PC-9 (cell line): ENCODE measurements at regions not wholly inside any gene's neighbourhood (a gene's known extent, or its start where the extent isn't known, plus 50 kb on each side); places are given as distances from the start of the nearest gene placed in this dataset.

Source experiments
- BruUV-seq: library from RNA; stranded (reverse); fragments of 400-500 nt; replicated peaks from 2 replicates; lab custom pipeline; 2021; lab: Mats Ljungman, UMichigan
- CTCF ChIA-PET: fragments of 300-600 bp; sonication (Branson Sonifier 250); formaldehyde crosslinking; loops from one replicate; lab custom pipeline; 2022; ENCODE audit warnings: antibody characterized with exemption; lab: Charles Lee
- POLR2A ChIA-PET: fragments of 300-600 bp; sonication (Branson Sonifier 250); formaldehyde crosslinking; loops from one replicate; lab custom pipeline; 2022; ENCODE audit warnings: antibody characterized with exemption; ENCODE audit not compliant: unreplicated experiment; lab: Charles Lee
- DNase-seq, 2 experiments: peaks; one replicate each; pipeline versions ENCODE4 v3.0.0 to v3.0.0-alpha.2; 2015 to 2022; ENCODE audit warnings: mixed read lengths in 1 of 2
- H2AFZ ChIP-seq: fragments of 200-600 bp; sonication (generic); 2 replicates; pipeline ENCODE4 v1.8.1; 2017; ENCODE audit warnings: antibody characterized with exemption
- H3F3A ChIP-seq: fragments of 200-600 bp; sonication (generic); 2 replicates; pipeline ENCODE4 v1.8.1; 2017; ENCODE audit warnings: antibody characterized with exemption, mild to moderate bottlenecking, low read depth; ENCODE audit not compliant: insufficient read depth
- H3K27ac ChIP-seq: fragments of 200-600 bp; sonication (generic); 2 replicates; pipeline ENCODE4 v1.6.1; 2016; ENCODE audit warnings: mixed run types
- H3K27me3 ChIP-seq: fragments of 200-600 bp; sonication (generic); 2 replicates; pipeline ENCODE4 v1.6.1; 2016; ENCODE audit warnings: low read depth, mixed run types; ENCODE audit not compliant: insufficient read depth
- H3K36me3 ChIP-seq: fragments of 200-600 bp; sonication (generic); 2 replicates; pipeline ENCODE4 v1.6.1; 2016; ENCODE audit warnings: low read depth, mixed run types
- H3K4me1 ChIP-seq: fragments of 200-600 bp; sonication (generic); replicated peaks from 2 replicates; pipeline ENCODE4 v1.6.1; 2016; ENCODE audit warnings: mixed run types; ENCODE audit not compliant: insufficient read depth
- H3K4me2 ChIP-seq: fragments of 200-600 bp; sonication (generic); 2 replicates; pipeline ENCODE4 v1.6.1; 2017; ENCODE audit warnings: mixed run types
- H3K4me3 ChIP-seq: fragments of 200-600 bp; sonication (generic); 2 replicates; pipeline ENCODE4 v1.6.1; 2016; ENCODE audit warnings: mixed run types
- H3K79me2 ChIP-seq: fragments of 200-600 bp; sonication (generic); 2 replicates; pipeline ENCODE4 v1.6.1; 2017; ENCODE audit warnings: low read depth, mixed run types
- H3K9me2 ChIP-seq: fragments of 200-600 bp; sonication (generic); 2 replicates; pipeline ENCODE4 v1.8.1; 2017; ENCODE audit warnings: mild to moderate bottlenecking; ENCODE audit not compliant: insufficient read depth
- H3K9me3 ChIP-seq: fragments of 200-600 bp; sonication (generic); 2 replicates; pipeline ENCODE4 v1.8.1; 2016; ENCODE audit warnings: low read depth; ENCODE audit not compliant: insufficient read depth
- H4K20me1 ChIP-seq: fragments of 200-600 bp; sonication (generic); 2 replicates; pipeline ENCODE4 v1.8.1; 2017; ENCODE audit not compliant: insufficient read depth
- EZH2 ChIP-seq: fragments of 200-600 bp; sonication (generic); IDR thresholded peaks from 2 replicates; pipeline ENCODE4 v1.8.0; 2017; ENCODE audit warnings: antibody characterized with exemption, low read depth
- intact Hi-C: fragments of 100-400 bp; cut with micrococcal nuclease; formaldehyde crosslinking; loops from one replicate; pipeline ENCODE4 v1.10.0; 2022; ENCODE audit not compliant: unreplicated experiment
- TF ChIP-seq, protein P1 (sequence below): fragments of 200-600 bp; sonication (generic); conservative IDR thresholded peaks from 2 replicates; pipeline ENCODE4 v1.6.1; 2017; ENCODE audit warnings: mixed run types, antibody characterized with exemption, mild to moderate bottlenecking, moderate library complexity

DNA sequence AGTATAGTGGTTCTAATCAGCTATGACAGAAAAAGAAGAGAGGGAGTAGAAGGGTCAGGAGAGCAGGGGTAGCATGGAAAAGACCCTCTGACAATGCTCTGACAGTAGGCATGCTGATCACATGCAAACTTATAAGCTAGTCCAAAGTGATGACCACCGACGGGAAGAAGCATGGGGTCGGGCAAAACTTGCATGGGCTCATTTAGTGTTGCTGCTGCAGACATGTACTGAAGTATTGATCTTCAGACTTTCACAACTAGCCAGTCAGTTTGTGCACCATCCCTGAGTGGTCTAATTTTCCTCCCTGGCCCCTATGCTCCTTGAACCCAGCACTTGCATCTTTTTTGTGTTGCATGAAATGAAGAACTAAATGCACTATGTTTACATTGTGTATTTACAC is 225.4 kb downstream of the SYK start:
- no peak overlapping the region for H3K4me3 ChIP-seq
- H3F3A ChIP-seq = no peaks in the 10 kb centered on the region
- no peak overlapping the region for H3K4me2 ChIP-seq
- H3K4me1 ChIP-seq = no peaks in the 10 kb centered on the region
- H3K36me3 ChIP-seq = no peaks in the 10 kb centered on the region
- no peak overlapping the region for H3K27ac ChIP-seq
- ChIA-PET POLR2A (no interaction called here), CTCF (no interaction called here)
- no peaks in the 10 kb centered on the region for H3K27me3 ChIP-seq
- H3K9me3 ChIP-seq = no peaks in the 10 kb centered on the region
- intact Hi-C loops = no loop called here
- no peaks in the 10 kb centered on the region for H3K9me2 ChIP-seq
- TF ChIP-seq, protein P1, sequence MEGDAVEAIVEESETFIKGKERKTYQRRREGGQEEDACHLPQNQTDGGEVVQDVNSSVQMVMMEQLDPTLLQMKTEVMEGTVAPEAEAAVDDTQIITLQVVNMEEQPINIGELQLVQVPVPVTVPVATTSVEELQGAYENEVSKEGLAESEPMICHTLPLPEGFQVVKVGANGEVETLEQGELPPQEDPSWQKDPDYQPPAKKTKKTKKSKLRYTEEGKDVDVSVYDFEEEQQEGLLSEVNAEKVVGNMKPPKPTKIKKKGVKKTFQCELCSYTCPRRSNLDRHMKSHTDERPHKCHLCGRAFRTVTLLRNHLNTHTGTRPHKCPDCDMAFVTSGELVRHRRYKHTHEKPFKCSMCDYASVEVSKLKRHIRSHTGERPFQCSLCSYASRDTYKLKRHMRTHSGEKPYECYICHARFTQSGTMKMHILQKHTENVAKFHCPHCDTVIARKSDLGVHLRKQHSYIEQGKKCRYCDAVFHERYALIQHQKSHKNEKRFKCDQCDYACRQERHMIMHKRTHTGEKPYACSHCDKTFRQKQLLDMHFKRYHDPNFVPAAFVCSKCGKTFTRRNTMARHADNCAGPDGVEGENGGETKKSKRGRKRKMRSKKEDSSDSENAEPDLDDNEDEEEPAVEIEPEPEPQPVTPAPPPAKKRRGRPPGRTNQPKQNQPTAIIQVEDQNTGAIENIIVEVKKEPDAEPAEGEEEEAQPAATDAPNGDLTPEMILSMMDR = no peak
- no peak for TF ChIP-seq EZH2
- no peaks in the 10 kb centered on the region for H4K20me1 ChIP-seq
- no TSS peak for BruUV-seq
- H3K79me2 ChIP-seq = no peaks in the 10 kb centered on the region
- DNase-seq = no peak
- H2AFZ ChIP-seq = no peak overlapping the region

DNA sequence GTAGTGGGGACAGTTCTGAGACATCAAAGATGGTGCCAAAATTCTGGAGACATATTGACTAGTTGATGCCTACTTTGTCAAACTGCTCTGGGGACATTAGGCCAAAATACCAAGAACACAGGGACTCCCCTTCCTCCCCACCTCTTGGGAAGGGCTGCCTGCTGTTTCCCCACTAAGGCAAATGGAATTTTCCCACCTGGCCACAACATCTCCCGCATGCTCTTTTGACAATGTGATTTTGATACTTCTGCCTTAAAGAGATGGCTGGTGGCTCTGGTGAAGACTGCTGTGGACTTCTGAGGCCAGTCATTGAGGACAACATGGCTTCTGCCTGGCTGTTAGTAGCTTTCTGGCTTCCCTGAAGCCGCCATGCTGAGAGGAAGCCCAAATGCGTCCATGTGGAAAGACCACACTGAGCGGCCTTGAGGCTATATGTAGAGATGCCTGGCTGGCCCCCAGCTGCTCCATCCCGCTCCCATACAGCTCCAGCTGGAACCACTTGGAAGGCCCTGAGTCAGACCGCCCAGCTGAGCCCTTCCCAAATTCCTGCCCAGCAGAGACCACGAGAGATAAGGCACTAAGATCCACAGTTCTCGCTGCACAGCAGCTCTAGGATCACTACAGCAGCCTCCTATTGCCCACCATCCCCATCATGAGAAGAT is 226.7 kb downstream of the SYK start:
- no peak for DNase-seq
- H3K9me2 ChIP-seq = no peaks in the 10 kb centered on the region
- intact Hi-C loops = no loop called here
- H3K4me3 ChIP-seq = no peak overlapping the region
- H3F3A ChIP-seq = no peaks in the 10 kb centered on the region
- no TSS peak for BruUV-seq
- no peaks in the 10 kb centered on the region for H3K36me3 ChIP-seq
- POLR2A ChIA-PET = no interaction called here
- no peaks in the 10 kb centered on the region for H4K20me1 ChIP-seq
- H3K27me3 ChIP-seq = no peaks in the 10 kb centered on the region
- no peak overlapping the region for H3K27ac ChIP-seq
- TF ChIP-seq EZH2 = no peak
- TF ChIP-seq, protein P1 = no peak
- H3K4me1 ChIP-seq = no peaks in the 10 kb centered on the region
- CTCF ChIA-PET = no interaction called here
- H2AFZ ChIP-seq = no peak overlapping the region
- no peaks in the 10 kb centered on the region for H3K79me2 ChIP-seq
- H3K9me3 ChIP-seq = no peaks in the 10 kb centered on the region
- H3K4me2 ChIP-seq = no peak overlapping the region

DNA sequence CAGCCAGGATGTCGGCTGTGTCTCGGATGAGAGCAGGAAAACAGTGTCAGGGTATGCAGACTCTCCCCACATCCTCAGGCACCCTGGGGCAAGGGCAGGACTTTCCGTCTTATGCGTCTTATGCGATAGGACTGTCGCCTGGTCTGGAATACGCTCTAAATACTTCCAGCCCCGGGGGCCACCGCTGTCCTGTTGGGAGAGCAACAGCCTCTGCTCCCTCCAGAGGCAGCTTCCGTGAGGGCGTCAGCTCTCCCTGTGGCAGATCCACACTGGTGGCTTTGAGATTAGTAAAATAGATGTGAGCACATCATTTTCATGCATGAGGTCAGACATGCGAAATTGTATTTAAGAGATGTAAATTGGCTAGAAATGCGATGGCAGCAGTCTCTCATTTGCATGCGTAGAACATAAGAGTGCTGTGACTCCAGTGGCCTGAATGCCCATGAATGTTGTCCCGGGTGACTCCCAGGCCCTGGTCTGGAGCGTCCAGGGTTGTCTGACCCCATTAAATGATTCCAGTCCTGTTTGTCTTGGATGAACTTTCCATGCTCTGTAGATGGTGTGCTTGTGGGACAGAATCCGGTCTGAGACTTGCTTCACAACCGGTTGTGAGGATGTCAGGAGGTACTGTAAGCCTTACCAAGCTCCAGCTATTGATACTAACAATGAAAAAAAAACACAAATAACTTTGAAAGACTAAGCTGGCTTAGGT is 228.2 kb downstream of the SYK start:
- H3K4me1 ChIP-seq = peaks cover 5% of the 10 kb centered on the region
- ChIA-PET CTCF (no interaction called here), POLR2A (interaction anchor here (0.7 kb wide), 1 partner anchor 66 kb away, joined by 9 read pairs; no protein-coding TSS in a partner anchor)
- no peaks in the 10 kb centered on the region for H3K27me3 ChIP-seq
- no TSS peak for BruUV-seq
- no peaks in the 10 kb centered on the region for H4K20me1 ChIP-seq
- H3K79me2 ChIP-seq = no peaks in the 10 kb centered on the region
- intact Hi-C loops = loop anchor here (10.0 kb wide), 1 partner anchor 505 kb away; no protein-coding TSS in a partner anchor
- H3K4me2 ChIP-seq = no peak overlapping the region
- TF ChIP-seq, protein P1 = no peak
- no peak for TF ChIP-seq EZH2
- DNase-seq = no peak
- no peaks in the 10 kb centered on the region for H3F3A ChIP-seq
- H3K9me2 ChIP-seq = no peaks in the 10 kb centered on the region
- no peaks in the 10 kb centered on the region for H3K9me3 ChIP-seq
- H3K36me3 ChIP-seq = no peaks in the 10 kb centered on the region
- H3K4me3 ChIP-seq = no peak overlapping the region
- no peak overlapping the region for H3K27ac ChIP-seq
- H2AFZ ChIP-seq = no peak overlapping the region
